ENCODE measurements at regions not wholly inside any gene's neighbourhood (a gene's known extent, or its start where the extent isn't known, plus 50 kb on each side); places are given as distances from the start of the nearest gene placed in this dataset.
"Not testable (repeated sequence)": the region's sequence is repeated elsewhere in the genome, so short reads cannot be mapped to it uniquely, and the experiment has no call there.

DNA sequence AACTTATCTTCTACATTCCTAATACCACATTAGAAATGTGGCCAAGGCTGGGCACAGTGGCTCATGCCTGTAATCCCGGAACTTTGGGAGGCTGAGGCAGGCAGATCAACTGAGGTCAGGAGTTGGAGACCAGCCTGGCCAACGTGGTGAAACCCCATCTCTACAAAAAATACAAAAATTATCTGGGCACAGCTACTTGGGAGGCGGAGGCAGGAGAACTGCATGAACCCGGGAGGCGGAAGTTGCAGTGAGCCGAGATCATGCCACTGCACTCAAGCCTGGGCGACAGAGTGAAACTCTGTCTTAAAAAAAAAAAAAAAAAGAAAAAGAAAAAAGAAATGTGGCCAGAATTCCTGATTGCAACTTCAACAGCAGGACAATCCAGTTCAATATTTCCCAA, 196.6 kb upstream of the RASGEF1B start:
- intact Hi-C loops (cut with micrococcal nuclease; ENCODE audit: unreplicated experiment); H4K20me1 ChIP-seq (ENCODE audit: control insufficient read depth, insufficient read depth); H3K9me3 ChIP-seq (replicated peaks; ENCODE audit: control insufficient read depth, insufficient read depth, low read length); H3K4me2 ChIP-seq (ENCODE audit: control insufficient read depth, insufficient read depth); H3K36me3 ChIP-seq (ENCODE audit: control insufficient read depth in 2 of 2, insufficient read depth in 2 of 2, low read length in 1 of 2); POLR2A ChIA-PET; H3K79me2 ChIP-seq (ENCODE audit: control insufficient read depth, insufficient read depth, low read length); H3K4me1 ChIP-seq (ENCODE audit: control insufficient read depth, insufficient read depth, low read length); H3K27ac ChIP-seq (ENCODE audit: control insufficient read depth, insufficient read depth); H3K27me3 ChIP-seq (replicated peaks in 1 of 2; ENCODE audit: control insufficient read depth in 2 of 2, insufficient read depth in 2 of 2, low read length in 1 of 2); FAIRE-seq; in situ Hi-C loops (cut with MboI); H3K9ac ChIP-seq (ENCODE audit: control insufficient read depth, insufficient read depth, low read length); RAD21 ChIA-PET (ENCODE audit: unreplicated experiment); DNase-seq (ENCODE audit: low read depth, low spot score); BruUV-seq (replicated peaks); H2AFZ ChIP-seq (ENCODE audit: control insufficient read depth, low read depth, low read length); SMC1A ChIA-PET (ENCODE audit: uncharacterized antibody, unreplicated experiment); ATAC-seq; H3K4me3 ChIP-seq: not testable (repeated sequence)
- CTCF ChIA-PET = interaction anchor here (0.6 kb wide), 1 partner anchor 31 kb away, joined by 3 read pairs; no protein-coding TSS in a partner anchor
- 44% methylated on average over 6 of the region's 7 CpGs for WGBS (ENCODE audit: insufficient coverage, insufficient replicate concordance, low lambda C conversion rate, missing lambda C conversion rate)

DNA sequence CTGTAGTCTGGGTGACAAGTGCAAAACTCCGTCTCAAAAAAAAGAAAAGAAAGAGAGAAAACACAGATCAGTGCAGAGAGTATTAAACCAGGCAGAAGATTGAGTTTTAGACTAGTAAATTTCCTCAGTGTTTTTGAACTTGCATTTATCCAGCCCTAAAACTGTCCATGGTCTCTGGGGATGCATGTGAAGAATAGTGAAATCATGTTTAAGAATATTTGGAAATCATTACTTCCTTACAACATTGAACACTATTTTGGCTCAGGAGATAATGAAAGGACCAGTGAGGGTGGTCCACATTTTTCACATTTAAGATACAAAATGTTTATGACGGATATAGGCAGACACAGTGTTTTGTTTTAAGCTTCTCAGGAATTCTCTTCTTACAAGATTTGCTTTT, 195.8 kb upstream of the RASGEF1B start:
- Histone ChIP-seq H2AFZ (ENCODE audit: control insufficient read depth, low read depth, low read length) (no peak overlapping the region), H3K36me3 (ENCODE audit: control insufficient read depth in 2 of 2, insufficient read depth in 2 of 2, low read length in 1 of 2) (no peaks in the 10 kb centered on the region), H4K20me1 (ENCODE audit: control insufficient read depth, insufficient read depth) (no peaks in the 10 kb centered on the region), H3K27ac (ENCODE audit: control insufficient read depth, insufficient read depth) (no peak overlapping the region), H3K4me1 (ENCODE audit: control insufficient read depth, insufficient read depth, low read length) (no peaks in the 10 kb centered on the region), H3K9me3 (replicated peaks; ENCODE audit: control insufficient read depth, insufficient read depth, low read length) (no peaks in the 10 kb centered on the region), H3K4me2 (ENCODE audit: control insufficient read depth, insufficient read depth) (no peak overlapping the region), H3K9ac (ENCODE audit: control insufficient read depth, insufficient read depth, low read length) (no peak overlapping the region), H3K4me3 (no peak overlapping the region), H3K27me3 (replicated peaks in 1 of 2; ENCODE audit: control insufficient read depth in 2 of 2, insufficient read depth in 2 of 2, low read length in 1 of 2) (peaks cover 0 to 2% of the 10 kb centered on the region in 2 experiments; a peak in 3 of 4 replicates), H3K79me2 (ENCODE audit: control insufficient read depth, insufficient read depth, low read length) (no peaks in the 10 kb centered on the region)
- DNase-seq (ENCODE audit: low read depth, low spot score) (no peak), FAIRE-seq (no peak), ATAC-seq (no peak)
- TF ChIP-seq, protein P1, sequence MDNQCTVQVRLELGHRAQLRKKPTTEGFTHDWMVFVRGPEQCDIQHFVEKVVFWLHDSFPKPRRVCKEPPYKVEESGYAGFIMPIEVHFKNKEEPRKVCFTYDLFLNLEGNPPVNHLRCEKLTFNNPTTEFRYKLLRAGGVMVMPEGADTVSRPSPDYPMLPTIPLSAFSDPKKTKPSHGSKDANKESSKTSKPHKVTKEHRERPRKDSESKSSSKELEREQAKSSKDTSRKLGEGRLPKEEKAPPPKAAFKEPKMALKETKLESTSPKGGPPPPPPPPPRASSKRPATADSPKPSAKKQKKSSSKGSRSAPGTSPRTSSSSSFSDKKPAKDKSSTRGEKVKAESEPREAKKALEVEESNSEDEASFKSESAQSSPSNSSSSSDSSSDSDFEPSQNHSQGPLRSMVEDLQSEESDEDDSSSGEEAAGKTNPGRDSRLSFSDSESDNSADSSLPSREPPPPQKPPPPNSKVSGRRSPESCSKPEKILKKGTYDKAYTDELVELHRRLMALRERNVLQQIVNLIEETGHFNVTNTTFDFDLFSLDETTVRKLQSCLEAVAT (IDR thresholded peaks at IDR 0.05) = no peak
- TF ChIP-seq BCL11A (IDR thresholded peaks at IDR 0.05; ENCODE audit: low read depth, low read length) = no peak
- TF ChIP-seq, protein P2, sequence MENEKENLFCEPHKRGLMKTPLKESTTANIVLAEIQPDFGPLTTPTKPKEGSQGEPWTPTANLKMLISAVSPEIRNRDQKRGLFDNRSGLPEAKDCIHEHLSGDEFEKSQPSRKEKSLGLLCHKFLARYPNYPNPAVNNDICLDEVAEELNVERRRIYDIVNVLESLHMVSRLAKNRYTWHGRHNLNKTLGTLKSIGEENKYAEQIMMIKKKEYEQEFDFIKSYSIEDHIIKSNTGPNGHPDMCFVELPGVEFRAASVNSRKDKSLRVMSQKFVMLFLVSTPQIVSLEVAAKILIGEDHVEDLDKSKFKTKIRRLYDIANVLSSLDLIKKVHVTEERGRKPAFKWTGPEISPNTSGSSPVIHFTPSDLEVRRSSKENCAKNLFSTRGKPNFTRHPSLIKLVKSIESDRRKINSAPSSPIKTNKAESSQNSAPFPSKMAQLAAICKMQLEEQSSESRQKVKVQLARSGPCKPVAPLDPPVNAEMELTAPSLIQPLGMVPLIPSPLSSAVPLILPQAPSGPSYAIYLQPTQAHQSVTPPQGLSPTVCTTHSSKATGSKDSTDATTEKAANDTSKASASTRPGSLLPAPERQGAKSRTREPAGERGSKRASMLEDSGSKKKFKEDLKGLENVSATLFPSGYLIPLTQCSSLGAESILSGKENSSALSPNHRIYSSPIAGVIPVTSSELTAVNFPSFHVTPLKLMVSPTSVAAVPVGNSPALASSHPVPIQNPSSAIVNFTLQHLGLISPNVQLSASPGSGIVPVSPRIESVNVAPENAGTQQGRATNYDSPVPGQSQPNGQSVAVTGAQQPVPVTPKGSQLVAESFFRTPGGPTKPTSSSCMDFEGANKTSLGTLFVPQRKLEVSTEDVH (IDR thresholded peaks at IDR 0.05; ENCODE audit: low read depth, partially characterized antibody) = no peak
- TF ChIP-seq NR2F1 (conservative IDR thresholded peaks at IDR 0.05) = no peak
- no peak for TF ChIP-seq KAT2A (conservative IDR thresholded peaks at IDR 0.05; ENCODE audit: control insufficient read depth, low read depth, low read length)
- no peak for TF ChIP-seq HDGF (IDR thresholded peaks at IDR 0.05)
- no peak for TF ChIP-seq SMARCA5 (IDR thresholded peaks at IDR 0.05)
- TF ChIP-seq ZSCAN29 (IDR thresholded peaks at IDR 0.05) = no peak
- no peak for TF ChIP-seq MTA2 (IDR thresholded peaks at IDR 0.05; ENCODE audit: low read depth)
- TF ChIP-seq SIN3A (IDR thresholded peaks at IDR 0.05; ENCODE audit: low read depth, low read length) = no peak
- TF ChIP-seq TCF7 (IDR thresholded peaks at IDR 0.05; ENCODE audit: borderline replicate concordance) = no peak
- TF ChIP-seq DPF2 (IDR thresholded peaks at IDR 0.05) = no peak
- TF ChIP-seq, protein P3, sequence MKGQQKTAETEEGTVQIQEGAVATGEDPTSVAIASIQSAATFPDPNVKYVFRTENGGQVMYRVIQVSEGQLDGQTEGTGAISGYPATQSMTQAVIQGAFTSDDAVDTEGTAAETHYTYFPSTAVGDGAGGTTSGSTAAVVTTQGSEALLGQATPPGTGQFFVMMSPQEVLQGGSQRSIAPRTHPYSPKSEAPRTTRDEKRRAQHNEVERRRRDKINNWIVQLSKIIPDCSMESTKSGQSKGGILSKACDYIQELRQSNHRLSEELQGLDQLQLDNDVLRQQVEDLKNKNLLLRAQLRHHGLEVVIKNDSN (IDR thresholded peaks at IDR 0.05; ENCODE audit: borderline replicate concordance, extremely low read length, insufficient read depth, low read depth, low read length) = no peak
- no peak for TF ChIP-seq ZNF217 (IDR thresholded peaks at IDR 0.05)
- no peak for TF ChIP-seq SREBF1 (IDR thresholded peaks at IDR 0.05; ENCODE audit: low read length)
- in situ Hi-C loops (cut with MboI) (no loop called here), intact Hi-C loops (cut with micrococcal nuclease; ENCODE audit: unreplicated experiment) (no loop called here)
- RAD21 ChIA-PET (ENCODE audit: unreplicated experiment) = no interaction called here
- POLR2A ChIA-PET = no interaction called here
- CTCF ChIA-PET = interaction anchor here (0.6 kb wide), 1 partner anchor 31 kb away, joined by 3 read pairs; no protein-coding TSS in a partner anchor
- WGBS (ENCODE audit: insufficient coverage, insufficient replicate concordance, low lambda C conversion rate, missing lambda C conversion rate) = 31% methylated on average over 2 of the region's 2 CpGs
- SMC1A ChIA-PET (ENCODE audit: uncharacterized antibody, unreplicated experiment) = no interaction called here
- BruUV-seq (replicated peaks) = no TSS peak

Measured in GM12878 (cell line).